Activated CD4-positive, alpha-beta T cell treated with anti-CD3 and anti-CD28 coated beads for 36 hours (primary cell): ENCODE measurements at regions not wholly inside any gene's neighbourhood (a gene's known extent, or its start where the extent isn't known, plus 50 kb on each side); places are given as distances from the start of the nearest gene placed in this dataset.

ENCODE experiments used
- ATAC-seq: fragments of 200-7000 bp; cut with Tn5 transposase; one replicate; pipeline ENCODE4 v1.10.0; 2021; ENCODE audit warnings: mild to moderate bottlenecking, moderate library complexity
- CTCF ChIA-PET: fragments of 350-600 bp; sonication (Branson Sonifier 250); formaldehyde crosslinking; loops from one replicate; lab custom pipeline; 2021; ENCODE audit warnings: antibody characterized with exemption; lab: Charles Lee
- POLR2A ChIA-PET: fragments of 350-600 bp; sonication (Branson Sonifier 250); formaldehyde crosslinking; loops from one replicate; lab custom pipeline; 2021; ENCODE audit warnings: antibody characterized with exemption, inconsistent platforms; lab: Charles Lee
- DNase-seq: peaks from one replicate; pipeline ENCODE4 v3.0.0-alpha.2; 2020
- H3K27ac Mint-ChIP-seq: one replicate; pipeline ENCODE4 v1.8.0; 2021; ENCODE audit warnings: mixed read lengths
- H3K27me3 Mint-ChIP-seq: one replicate; pipeline ENCODE4 v1.8.0; 2021; ENCODE audit warnings: mixed read lengths
- H3K36me3 Mint-ChIP-seq: one replicate; pipeline ENCODE4 v1.8.0; 2021; ENCODE audit warnings: low read depth, mixed read lengths
- H3K4me1 Mint-ChIP-seq: one replicate; pipeline ENCODE4 v1.8.0; 2021; ENCODE audit warnings: mixed read lengths
- H3K4me3 Mint-ChIP-seq: one replicate; pipeline ENCODE4 v1.8.0; 2021; ENCODE audit warnings: mild to moderate bottlenecking, moderate library complexity, mixed read lengths
- H3K9me3 Mint-ChIP-seq: one replicate; pipeline ENCODE4 v1.8.0; 2021; ENCODE audit warnings: low read depth, mixed read lengths
- intact Hi-C, 2 experiments: fragments of 100-400 bp; cut with DNase I in 1 of 2; cut with micrococcal nuclease in 1 of 2; formaldehyde crosslinking; loops; one replicate each; pipeline versions ENCODE4 v1.14.2 to v1.15.1; 2022 to 2024; cut with DNase I, micrococcal nuclease

GRCh38 chr16:74201576-74201975 is 95.0 kb upstream of the PSMD7 start:
- CTCF ChIA-PET: no interaction called here
- Mint-ChIP-seq H3K27ac (no peak overlapping the region), H3K4me1 (no peaks in the 10 kb centered on the region), H3K4me3 (no peak overlapping the region), H3K9me3 (no peaks in the 10 kb centered on the region), H3K27me3 (no peaks in the 10 kb centered on the region), H3K36me3 (no peaks in the 10 kb centered on the region)
- ATAC-seq (no peak), DNase-seq (no peak)
- intact Hi-C loops: no loop called here
- POLR2A ChIA-PET: no interaction called here

GRCh38 chr16:74200921-74201320 is 95.7 kb upstream of the PSMD7 start:
- H3K36me3 Mint-ChIP-seq: no peaks in the 10 kb centered on the region
- ATAC-seq: no peak
- ChIA-PET CTCF (no interaction called here), POLR2A (no interaction called here)
- H3K4me3 Mint-ChIP-seq: no peak overlapping the region
- H3K4me1 Mint-ChIP-seq: no peaks in the 10 kb centered on the region
- H3K27me3 Mint-ChIP-seq: peaks cover 4% of the 10 kb centered on the region
- intact Hi-C loops: no loop called here
- no peaks in the 10 kb centered on the region for H3K9me3 Mint-ChIP-seq
- no peak overlapping the region for H3K27ac Mint-ChIP-seq
- no peak for DNase-seq

GRCh38 chr16:74199842-74200124 is 96.8 kb upstream of the PSMD7 start:
- no peak overlapping the region for H3K4me3 Mint-ChIP-seq
- no peaks in the 10 kb centered on the region for H3K36me3 Mint-ChIP-seq
- H3K9me3 Mint-ChIP-seq: no peaks in the 10 kb centered on the region
- ATAC-seq (no peak), DNase-seq (no peak)
- H3K4me1 Mint-ChIP-seq: no peaks in the 10 kb centered on the region
- intact Hi-C loops: no loop called here
- ChIA-PET CTCF (no interaction called here), POLR2A (no interaction called here)
- no peak overlapping the region for H3K27ac Mint-ChIP-seq
- H3K27me3 Mint-ChIP-seq: peaks cover 5% of the 10 kb centered on the region

GRCh38 chr16:74199066-74199841 is 97.4 kb upstream of the PSMD7 start:
- POLR2A ChIA-PET: no interaction called here
- Mint-ChIP-seq H3K27ac (no peak overlapping the region), H3K4me3 (no peak overlapping the region), H3K36me3 (no peaks in the 10 kb centered on the region), H3K9me3 (no peaks in the 10 kb centered on the region), H3K27me3 (peaks cover 8% of the 10 kb centered on the region), H3K4me1 (no peaks in the 10 kb centered on the region)
- CTCF ChIA-PET: no interaction called here
- intact Hi-C loops: no loop called here
- DNase-seq (no peak), ATAC-seq (no peak)

GRCh38 chr16:74192281-74192797 is 104.3 kb upstream of the PSMD7 start:
- intact Hi-C loops: no loop called here
- no peaks in the 10 kb centered on the region for H3K9me3 Mint-ChIP-seq
- H3K4me1 Mint-ChIP-seq: no peaks in the 10 kb centered on the region
- no peak overlapping the region for H3K27ac Mint-ChIP-seq
- ChIA-PET POLR2A (no interaction called here), CTCF (no interaction called here)
- H3K4me3 Mint-ChIP-seq: no peak overlapping the region
- DNase-seq (no peak), ATAC-seq (no peak)
- peaks cover 18% of the 10 kb centered on the region for H3K27me3 Mint-ChIP-seq
- H3K36me3 Mint-ChIP-seq: no peaks in the 10 kb centered on the region

GRCh38 chr16:74190292-74190691 is 106.3 kb upstream of the PSMD7 start:
- H3K27me3 Mint-ChIP-seq: peaks cover 17% of the 10 kb centered on the region
- intact Hi-C loops: no loop called here
- no peak overlapping the region for H3K4me3 Mint-ChIP-seq
- H3K4me1 Mint-ChIP-seq: no peaks in the 10 kb centered on the region
- H3K36me3 Mint-ChIP-seq: no peaks in the 10 kb centered on the region
- ChIA-PET CTCF (no interaction called here), POLR2A (no interaction called here)
- H3K27ac Mint-ChIP-seq: no peak overlapping the region
- ATAC-seq (no peak), DNase-seq (no peak)
- H3K9me3 Mint-ChIP-seq: no peaks in the 10 kb centered on the region

- Mint-ChIP-seq H3K4me3 (no peak overlapping the region), H3K4me1 (no peaks in the 10 kb centered on the region), H3K27me3 (peaks cover 14% of the 10 kb centered on the region), H3K27ac (no peak overlapping the region), H3K9me3 (no peaks in the 10 kb centered on the region), H3K36me3 (no peaks in the 10 kb centered on the region)
- POLR2A ChIA-PET: interaction anchor here (0.6 kb wide), 1 partner anchor 565 kb away, joined by 5 read pairs; no protein-coding TSS in a partner anchor
- ATAC-seq (no peak), DNase-seq (no peak)
- intact Hi-C loops: no loop called here
- CTCF ChIA-PET: interaction anchor here (0.6 to 1.0 kb wide), 2 partner anchors 64 to 1318 kb away, joined by 3 read pairs; no protein-coding TSS in a partner anchor
Observed at GRCh38 chr16:74188856-74189255, 107.8 kb upstream of the PSMD7 start.

GRCh38 chr16:74186561-74186971 is 110.0 kb upstream of the PSMD7 start:
- Mint-ChIP-seq H3K9me3 (peaks cover 2% of the 10 kb centered on the region), H3K27ac (no peak overlapping the region), H3K27me3 (peaks cover 17% of the 10 kb centered on the region), H3K4me3 (no peak overlapping the region), H3K4me1 (no peaks in the 10 kb centered on the region), H3K36me3 (no peaks in the 10 kb centered on the region)
- DNase-seq: no peak
- ATAC-seq: no peak
- ChIA-PET POLR2A (no interaction called here), CTCF (no interaction called here)
- intact Hi-C loops: no loop called here

GRCh38 chr16:74184839-74185238 is 111.8 kb upstream of the PSMD7 start:
- Mint-ChIP-seq H3K27ac (no peak overlapping the region), H3K36me3 (no peaks in the 10 kb centered on the region)

GRCh38 chr16:74183601-74184360 is 112.8 kb upstream of the PSMD7 start:
- Mint-ChIP-seq H3K4me1 (no peaks in the 10 kb centered on the region), H3K4me3 (no peak overlapping the region), H3K36me3 (no peaks in the 10 kb centered on the region), H3K9me3 (peaks cover 4% of the 10 kb centered on the region), H3K27ac (no peak overlapping the region), H3K27me3 (peaks cover 13% of the 10 kb centered on the region)
- ATAC-seq: no peak
- DNase-seq: no peak
- intact Hi-C loops: no loop called here
- ChIA-PET POLR2A (no interaction called here), CTCF (no interaction called here)

More at GRCh38 chr16:74184839-74185238, 111.8 kb upstream of the PSMD7 start:
- no peak overlapping the region for H3K4me3 Mint-ChIP-seq
- peaks cover 4% of the 10 kb centered on the region for H3K9me3 Mint-ChIP-seq
- intact Hi-C loops: no loop called here
- DNase-seq (no peak), ATAC-seq (no peak)
- CTCF ChIA-PET: no interaction called here
- POLR2A ChIA-PET: no interaction called here
- peaks cover 11% of the 10 kb centered on the region for H3K27me3 Mint-ChIP-seq
- H3K4me1 Mint-ChIP-seq: no peaks in the 10 kb centered on the region

- DNase-seq: no peak
- ChIA-PET POLR2A (no interaction called here), CTCF (no interaction called here)
- no peaks in the 10 kb centered on the region for H3K4me1 Mint-ChIP-seq
- no peak overlapping the region for H3K27ac Mint-ChIP-seq
- ATAC-seq: no peak
- H3K27me3 Mint-ChIP-seq: peaks cover 5% of the 10 kb centered on the region
- H3K4me3 Mint-ChIP-seq: no peak overlapping the region
- H3K36me3 Mint-ChIP-seq: no peaks in the 10 kb centered on the region
- intact Hi-C loops: no loop called here
- no peaks in the 10 kb centered on the region for H3K9me3 Mint-ChIP-seq
Observed at GRCh38 chr16:74169687-74170376, 126.8 kb upstream of the PSMD7 start.
